ENCODE measurements at regions not wholly inside any gene's neighbourhood (a gene's known extent, or its start where the extent isn't known, plus 50 kb on each side); places are given as distances from the start of the nearest gene placed in this dataset.
"Not testable (repeated sequence)": the region's sequence is repeated elsewhere in the genome, so short reads cannot be mapped to it uniquely, and the experiment has no call there.

DNA sequence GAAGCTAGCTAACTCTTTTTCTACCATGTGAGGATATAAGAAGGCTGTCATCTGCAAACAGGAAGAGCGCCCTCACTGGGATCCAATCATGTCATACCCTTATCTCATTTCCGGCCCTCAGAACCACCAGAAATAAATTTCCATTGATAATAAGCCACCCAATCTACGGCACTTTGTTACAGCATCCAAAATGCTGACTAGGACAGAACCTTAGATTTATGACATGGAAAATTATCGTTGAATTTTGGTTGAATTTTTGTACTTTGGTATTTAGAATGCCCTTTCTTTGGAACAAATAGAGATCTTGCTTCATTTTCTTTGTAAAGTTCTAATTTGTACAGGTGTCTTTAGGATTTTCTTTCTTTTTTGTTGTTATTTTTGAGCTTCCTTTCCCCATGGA, 53.3 kb upstream of the CYLC2 start:
- TF ChIP-seq EZH2 (IDR thresholded peaks at IDR 0.05) (no peak), EZH2phosphoT487 (IDR thresholded peaks at IDR 0.05) (no peak)
- TF ChIP-seq, protein P1, sequence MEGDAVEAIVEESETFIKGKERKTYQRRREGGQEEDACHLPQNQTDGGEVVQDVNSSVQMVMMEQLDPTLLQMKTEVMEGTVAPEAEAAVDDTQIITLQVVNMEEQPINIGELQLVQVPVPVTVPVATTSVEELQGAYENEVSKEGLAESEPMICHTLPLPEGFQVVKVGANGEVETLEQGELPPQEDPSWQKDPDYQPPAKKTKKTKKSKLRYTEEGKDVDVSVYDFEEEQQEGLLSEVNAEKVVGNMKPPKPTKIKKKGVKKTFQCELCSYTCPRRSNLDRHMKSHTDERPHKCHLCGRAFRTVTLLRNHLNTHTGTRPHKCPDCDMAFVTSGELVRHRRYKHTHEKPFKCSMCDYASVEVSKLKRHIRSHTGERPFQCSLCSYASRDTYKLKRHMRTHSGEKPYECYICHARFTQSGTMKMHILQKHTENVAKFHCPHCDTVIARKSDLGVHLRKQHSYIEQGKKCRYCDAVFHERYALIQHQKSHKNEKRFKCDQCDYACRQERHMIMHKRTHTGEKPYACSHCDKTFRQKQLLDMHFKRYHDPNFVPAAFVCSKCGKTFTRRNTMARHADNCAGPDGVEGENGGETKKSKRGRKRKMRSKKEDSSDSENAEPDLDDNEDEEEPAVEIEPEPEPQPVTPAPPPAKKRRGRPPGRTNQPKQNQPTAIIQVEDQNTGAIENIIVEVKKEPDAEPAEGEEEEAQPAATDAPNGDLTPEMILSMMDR (IDR thresholded peaks at IDR 0.05) = no peak
- no peak overlapping the region for H3K27ac ChIP-seq
- H3K4me2 ChIP-seq = no peak overlapping the region
- peaks cover 9% of the 10 kb centered on the region for H3K9me3 ChIP-seq (ENCODE audit: low read depth)
- H3K4me1 Mint-ChIP-seq = no peaks in the 10 kb centered on the region
- no peaks in the 10 kb centered on the region for H3K27me3 Mint-ChIP-seq (ENCODE audit: insufficient read depth, low read depth)
- no peaks in the 10 kb centered on the region for H4K20me1 ChIP-seq (ENCODE audit: low read depth)
- H3K4me1 ChIP-seq = no peaks in the 10 kb centered on the region
- DNase-seq (ENCODE audit: low spot score) = no peak
- no peaks in the 10 kb centered on the region for H3F3A ChIP-seq (ENCODE audit: low read depth)
- no peak overlapping the region for H3K4me3 ChIP-seq
- H3K9ac ChIP-seq = no peak overlapping the region
- H3K36me3 ChIP-seq = no peaks in the 10 kb centered on the region
- no peaks in the 10 kb centered on the region for H3K79me2 ChIP-seq (ENCODE audit: low read depth)
- no peak overlapping the region for H2AFZ ChIP-seq (replicated peaks)
- H3K36me3 Mint-ChIP-seq = no peaks in the 10 kb centered on the region
- H3K9me3 Mint-ChIP-seq = no peaks in the 10 kb centered on the region
- H3K27ac Mint-ChIP-seq = no peak overlapping the region
- H3K4me3 Mint-ChIP-seq = no peak overlapping the region
- no peaks in the 10 kb centered on the region for H3K27me3 ChIP-seq

DNA sequence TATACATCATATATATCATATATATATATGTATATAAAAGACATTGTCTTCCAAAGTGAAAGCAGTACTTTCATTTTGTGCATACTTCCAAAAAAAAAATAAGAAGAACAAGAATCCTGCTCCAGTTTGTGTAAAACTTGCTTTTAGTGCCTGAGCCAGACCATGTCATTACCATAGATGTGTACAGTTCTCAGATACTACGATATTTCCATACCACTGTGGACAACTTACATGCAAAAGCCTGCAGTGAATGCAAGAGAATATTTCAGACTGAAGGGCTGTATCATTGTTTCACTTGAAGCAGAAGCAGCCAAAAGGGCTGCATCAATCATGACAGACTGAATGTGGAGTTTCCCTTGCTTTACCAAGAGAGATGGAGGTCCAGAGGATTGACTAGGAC, 72.6 kb upstream of the CYLC2 start:
- no peak overlapping the region for H2AFZ ChIP-seq (replicated peaks)
- DNase-seq (ENCODE audit: low spot score) = no peak
- no peaks in the 10 kb centered on the region for H3K36me3 ChIP-seq
- peaks cover 2% of the 10 kb centered on the region for H3F3A ChIP-seq (ENCODE audit: low read depth)
- no peak overlapping the region for H3K27ac ChIP-seq
- no peaks in the 10 kb centered on the region for H3K9me3 Mint-ChIP-seq
- no peaks in the 10 kb centered on the region for H3K27me3 Mint-ChIP-seq (ENCODE audit: insufficient read depth, low read depth)
- no peak overlapping the region for H3K4me2 ChIP-seq
- H3K27me3 ChIP-seq = no peaks in the 10 kb centered on the region
- no peak overlapping the region for H3K9ac ChIP-seq
- H3K27ac Mint-ChIP-seq = no peak overlapping the region
- H3K4me1 Mint-ChIP-seq = no peaks in the 10 kb centered on the region
- H3K9me3 ChIP-seq (ENCODE audit: low read depth) = no peaks in the 10 kb centered on the region
- TF ChIP-seq, protein P1 (IDR thresholded peaks at IDR 0.05) = no peak
- no peak for TF ChIP-seq EZH2 (IDR thresholded peaks at IDR 0.05)
- no peak for TF ChIP-seq EZH2phosphoT487 (IDR thresholded peaks at IDR 0.05)
- no peaks in the 10 kb centered on the region for H3K79me2 ChIP-seq (ENCODE audit: low read depth)
- no peak overlapping the region for H3K4me3 ChIP-seq
- H3K36me3 Mint-ChIP-seq = no peaks in the 10 kb centered on the region
- H4K20me1 ChIP-seq (ENCODE audit: low read depth) = no peaks in the 10 kb centered on the region
- H3K4me3 Mint-ChIP-seq = no peak overlapping the region
- no peaks in the 10 kb centered on the region for H3K4me1 ChIP-seq

DNA sequence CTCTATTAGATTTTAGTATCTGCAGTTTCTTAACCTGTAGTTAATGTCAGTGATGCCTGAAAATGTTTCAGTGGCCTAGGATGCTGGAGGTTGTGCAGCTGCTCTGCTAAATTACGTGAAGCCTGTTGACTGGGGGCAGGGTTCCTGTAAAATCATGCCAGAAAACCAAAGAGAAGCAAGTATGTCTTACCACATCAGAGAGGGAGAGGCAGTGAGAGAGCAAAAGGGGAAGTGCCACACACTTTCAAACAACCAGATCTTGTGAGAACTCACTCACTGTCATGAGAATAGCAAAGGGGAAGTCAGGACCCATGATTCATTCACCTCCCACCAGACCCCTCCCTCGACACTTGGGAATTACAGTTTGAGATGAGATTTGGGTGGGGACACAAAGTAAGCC, 83.9 kb upstream of the CYLC2 start:
- Histone ChIP-seq H3K27me3 (no peaks in the 10 kb centered on the region), H3K9me3 (ENCODE audit: low read depth) (peaks cover 16% of the 10 kb centered on the region), H4K20me1 (ENCODE audit: low read depth) (no peaks in the 10 kb centered on the region), H3K4me3 (no peak overlapping the region), H3K9ac (no peak overlapping the region), H3K27ac (no peak overlapping the region), H2AFZ (replicated peaks) (no peak overlapping the region), H3K36me3 (no peaks in the 10 kb centered on the region), H3K4me2 (no peak overlapping the region), H3F3A (ENCODE audit: low read depth) (no peaks in the 10 kb centered on the region), H3K4me1 (no peaks in the 10 kb centered on the region), H3K79me2 (ENCODE audit: low read depth) (no peaks in the 10 kb centered on the region)
- Mint-ChIP-seq H3K36me3 (no peaks in the 10 kb centered on the region), H3K4me1 (no peaks in the 10 kb centered on the region), H3K27ac (no peak overlapping the region), H3K9me3 (no peaks in the 10 kb centered on the region), H3K4me3 (no peak overlapping the region), H3K27me3 (ENCODE audit: insufficient read depth, low read depth) (no peaks in the 10 kb centered on the region)
- TF ChIP-seq EZH2phosphoT487 (IDR thresholded peaks at IDR 0.05) = no peak
- no peak for TF ChIP-seq EZH2 (IDR thresholded peaks at IDR 0.05)
- TF ChIP-seq, protein P1 (IDR thresholded peaks at IDR 0.05) = no peak
- DNase-seq (ENCODE audit: low spot score) = no peak

DNA sequence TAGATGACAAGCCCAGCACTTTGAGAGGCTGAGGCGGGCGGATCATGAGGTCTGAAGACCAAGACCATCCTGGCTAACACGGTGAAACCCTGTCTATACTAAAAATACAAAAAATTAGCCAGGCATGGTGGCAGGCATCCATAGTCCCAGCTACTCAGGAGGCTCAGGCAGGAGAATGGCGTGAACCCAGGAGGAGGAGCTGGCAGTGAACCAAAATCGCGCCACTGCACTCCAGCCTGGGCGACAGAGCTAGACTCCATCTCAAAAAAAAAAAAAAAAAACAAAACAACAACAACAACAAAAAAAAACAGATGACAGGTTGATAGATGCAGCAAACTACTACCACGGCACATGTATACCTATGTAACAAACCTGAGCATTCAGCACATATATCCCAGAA, 89.3 kb upstream of the CYLC2 start:
- not testable (repeated sequence) for H3K4me1 Mint-ChIP-seq; H2AFZ ChIP-seq (replicated peaks); H3K36me3 Mint-ChIP-seq; H3K27ac Mint-ChIP-seq; H3F3A ChIP-seq (ENCODE audit: low read depth); H3K4me1 ChIP-seq; H3K9ac ChIP-seq; H3K9me3 ChIP-seq (ENCODE audit: low read depth); H3K27me3 Mint-ChIP-seq (ENCODE audit: insufficient read depth, low read depth); H3K4me2 ChIP-seq; H3K4me3 Mint-ChIP-seq; DNase-seq (ENCODE audit: low spot score); H3K27ac ChIP-seq; H3K79me2 ChIP-seq (ENCODE audit: low read depth); H3K36me3 ChIP-seq; H4K20me1 ChIP-seq (ENCODE audit: low read depth); H3K27me3 ChIP-seq; H3K9me3 Mint-ChIP-seq; H3K4me3 ChIP-seq

Measured in neural progenitor cell (in vitro differentiated cells).